ENCODE measurements at regions not wholly inside any gene's neighbourhood (a gene's known extent, or its start where the extent isn't known, plus 50 kb on each side); places are given as distances from the start of the nearest gene placed in this dataset.

- no peak for DNase-seq (ENCODE audit: low read depth in 2 of 2)
Observed at GRCh38 chr14:75370416-75371205, 57.2 kb upstream of the JDP2 start.

- DNase-seq (ENCODE audit: low read depth in 2 of 2) = no peak
Observed at GRCh38 chr14:75371297-75371696, 56.5 kb upstream of the JDP2 start.

GRCh38 chr14:75372260-75372659 is 55.6 kb upstream of the JDP2 start:
- no peak for DNase-seq (ENCODE audit: low read depth in 2 of 2)

- no peak for DNase-seq (ENCODE audit: low read depth in 2 of 2)
Observed at GRCh38 chr14:75373133-75373532, 54.7 kb upstream of the JDP2 start.

- DNase-seq (ENCODE audit: low read depth in 2 of 2) = no peak
Observed at GRCh38 chr14:75373616-75374015, 54.2 kb upstream of the JDP2 start.

- no peak for DNase-seq (ENCODE audit: low read depth in 2 of 2)
Observed at GRCh38 chr14:75374911-75375310, 52.9 kb upstream of the JDP2 start.

GRCh38 chr14:75375983-75376382 is 51.8 kb upstream of the JDP2 start:
- no peak for DNase-seq (ENCODE audit: low read depth in 2 of 2)
